GM21786 (cell line): ENCODE measurements at regions not wholly inside any gene's neighbourhood (a gene's known extent, or its start where the extent isn't known, plus 50 kb on each side); places are given as distances from the start of the nearest gene placed in this dataset.

Experiments
- ATAC-seq: cut with Tn5 transposase; IDR thresholded peaks from one replicate; pipeline ENCODE4 v1.9.1; 2021; ENCODE audit not compliant: unreplicated experiment

- no peak for ATAC-seq
Observed at GRCh38 chr6:148225871-148226270, 116.8 kb upstream of the SASH1 start.

GRCh38 chr6:148226284-148226683, 116.4 kb upstream of the SASH1 start:
- no peak for ATAC-seq

- ATAC-seq = no peak
Observed at GRCh38 chr6:148231572-148231971, 111.1 kb upstream of the SASH1 start.

GRCh38 chr6:148235446-148235845, 107.2 kb upstream of the SASH1 start:
- ATAC-seq = no peak

- no peak for ATAC-seq
Observed at GRCh38 chr6:148238713-148239112, 103.9 kb upstream of the SASH1 start.

- ATAC-seq = no peak
Observed at GRCh38 chr6:148239215-148239614, 103.4 kb upstream of the SASH1 start.

GRCh38 chr6:148239801-148240460, 102.7 kb upstream of the SASH1 start:
- ATAC-seq = no peak

- ATAC-seq = no peak
Observed at GRCh38 chr6:148240461-148240840, 102.2 kb upstream of the SASH1 start.

- ATAC-seq = no peak
Observed at GRCh38 chr6:148240861-148241477, 101.7 kb upstream of the SASH1 start.

- ATAC-seq = no peak
Observed at GRCh38 chr6:148242180-148242579, 100.5 kb upstream of the SASH1 start.

- no peak for ATAC-seq
Observed at GRCh38 chr6:148244217-148244935, 98.3 kb upstream of the SASH1 start.

GRCh38 chr6:148247386-148248063, 95.1 kb upstream of the SASH1 start:
- no peak for ATAC-seq

GRCh38 chr6:148249160-148249559, 93.5 kb upstream of the SASH1 start:
- ATAC-seq = no peak

- no peak for ATAC-seq
Observed at GRCh38 chr6:148249679-148250375, 92.8 kb upstream of the SASH1 start.

GRCh38 chr6:148250975-148251685, 91.5 kb upstream of the SASH1 start:
- ATAC-seq = no peak

GRCh38 chr6:148251891-148252290, 90.7 kb upstream of the SASH1 start:
- ATAC-seq = no peak

GRCh38 chr6:148257810-148258209, 84.8 kb upstream of the SASH1 start:
- ATAC-seq = no peak

GRCh38 chr6:148258868-148259267, 83.8 kb upstream of the SASH1 start:
- no peak for ATAC-seq

GRCh38 chr6:148261470-148261869, 81.2 kb upstream of the SASH1 start:
- no peak for ATAC-seq

- ATAC-seq = no peak
Observed at GRCh38 chr6:148263010-148263409, 79.6 kb upstream of the SASH1 start.

- no peak for ATAC-seq
Observed at GRCh38 chr6:148263961-148264360, 78.7 kb upstream of the SASH1 start.
